ENCODE measurements at regions not wholly inside any gene's neighbourhood (a gene's known extent, or its start where the extent isn't known, plus 50 kb on each side); places are given as distances from the start of the nearest gene placed in this dataset.
"Not testable (repeated sequence)": the region's sequence is repeated elsewhere in the genome, so short reads cannot be mapped to it uniquely, and the experiment has no call there.

GRCh38 chr5:104928906-104929520 is 1366.4 kb upstream of the NUDT12 start:
- DNase-seq: no peak

- no peak for DNase-seq
Measured at GRCh38 chr5:104915226-104915625, 1352.6 kb upstream of the NUDT12 start.

- no peak for DNase-seq
Measured at GRCh38 chr5:104914536-104915070, 1352.0 kb upstream of the NUDT12 start.

- DNase-seq: no peak
Measured at GRCh38 chr5:104913841-104914281, 1351.3 kb upstream of the NUDT12 start.

- DNase-seq: no peak
Measured at GRCh38 chr5:104909803-104910202, 1347.2 kb upstream of the NUDT12 start.

- no peak for DNase-seq
Measured at GRCh38 chr5:104904561-104904960, 1342.0 kb upstream of the NUDT12 start.

GRCh38 chr5:104903941-104904340 is 1341.4 kb upstream of the NUDT12 start:
- DNase-seq: no peak

- no peak for DNase-seq
Measured at GRCh38 chr5:104891596-104891995, 1329.0 kb upstream of the NUDT12 start.

- no peak for DNase-seq
Measured at GRCh38 chr5:104890767-104891166, 1328.2 kb upstream of the NUDT12 start.

- no peak for DNase-seq
Measured at GRCh38 chr5:104859437-104859836, 1296.8 kb upstream of the NUDT12 start.

- DNase-seq: not testable (repeated sequence)
Measured at GRCh38 chr5:104852099-104852498, 1289.5 kb upstream of the NUDT12 start.

GRCh38 chr5:104845541-104845940 is 1283.0 kb upstream of the NUDT12 start:
- DNase-seq: no peak

- DNase-seq: no peak
Measured at GRCh38 chr5:104843822-104844221, 1281.2 kb upstream of the NUDT12 start.

GRCh38 chr5:104840284-104840683 is 1277.7 kb upstream of the NUDT12 start:
- no peak for DNase-seq

GRCh38 chr5:104831515-104831914 is 1268.9 kb upstream of the NUDT12 start:
- DNase-seq: not testable (repeated sequence)

GRCh38 chr5:104821606-104822005 is 1259.0 kb upstream of the NUDT12 start:
- no peak for DNase-seq

GRCh38 chr5:104817127-104817526 is 1254.5 kb upstream of the NUDT12 start:
- DNase-seq: no peak

GRCh38 chr5:104815212-104815611 is 1252.6 kb upstream of the NUDT12 start:
- no peak for DNase-seq

GRCh38 chr5:104800440-104801048 is 1238.0 kb upstream of the NUDT12 start:
- DNase-seq: no peak

- no peak for DNase-seq
Measured at GRCh38 chr5:104793755-104794080, 1231.1 kb upstream of the NUDT12 start.

- no peak for DNase-seq
Measured at GRCh38 chr5:104793031-104793754, 1230.6 kb upstream of the NUDT12 start.

GRCh38 chr5:104789366-104789765 is 1226.8 kb upstream of the NUDT12 start:
- DNase-seq: no peak

- DNase-seq: no peak
Measured at GRCh38 chr5:104785097-104785496, 1222.5 kb upstream of the NUDT12 start.

GRCh38 chr5:104774372-104774771 is 1211.8 kb upstream of the NUDT12 start:
- DNase-seq: no peak
